Mesothelial cell of epicardium (in vitro differentiated cells): ENCODE measurements at regions not wholly inside any gene's neighbourhood (a gene's known extent, or its start where the extent isn't known, plus 50 kb on each side); places are given as distances from the start of the nearest gene placed in this dataset.

Experiments
- DNase-seq, 2 experiments: peaks; one replicate each; pipeline ENCODE4 v3.0.0; 2021; ENCODE audit warnings: low spot score in 2 of 2; ENCODE audit not compliant: unreplicated experiment in 2 of 2
- H3K27ac Mint-ChIP-seq: 2 replicates; pipeline ENCODE4 v1.8.0; 2021; ENCODE audit warnings: mixed read lengths
- H3K27me3 Mint-ChIP-seq: 2 replicates; pipeline ENCODE4 v1.8.0; 2021; ENCODE audit warnings: low read depth, mixed read lengths
- H3K36me3 Mint-ChIP-seq: 2 replicates; pipeline ENCODE4 v1.8.0; 2021; ENCODE audit warnings: mixed read lengths
- H3K4me1 Mint-ChIP-seq: 2 replicates; pipeline ENCODE4 v1.8.0; 2021; ENCODE audit warnings: mixed read lengths
- H3K4me3 Mint-ChIP-seq: 2 replicates; pipeline ENCODE4 v1.8.0; 2021; ENCODE audit warnings: mild to moderate bottlenecking, moderate library complexity, mixed read lengths
- H3K9me3 Mint-ChIP-seq: 2 replicates; pipeline ENCODE4 v1.8.0; 2021; ENCODE audit warnings: mixed read lengths
- TF ChIP-seq, protein P1 (sequence below): fragments of 200-600 bp; sonication (generic); IDR thresholded peaks from one replicate; pipeline ENCODE4 v1.5.0; 2021; ENCODE audit warnings: antibody characterized with exemption; ENCODE audit not compliant: unreplicated experiment

DNA sequence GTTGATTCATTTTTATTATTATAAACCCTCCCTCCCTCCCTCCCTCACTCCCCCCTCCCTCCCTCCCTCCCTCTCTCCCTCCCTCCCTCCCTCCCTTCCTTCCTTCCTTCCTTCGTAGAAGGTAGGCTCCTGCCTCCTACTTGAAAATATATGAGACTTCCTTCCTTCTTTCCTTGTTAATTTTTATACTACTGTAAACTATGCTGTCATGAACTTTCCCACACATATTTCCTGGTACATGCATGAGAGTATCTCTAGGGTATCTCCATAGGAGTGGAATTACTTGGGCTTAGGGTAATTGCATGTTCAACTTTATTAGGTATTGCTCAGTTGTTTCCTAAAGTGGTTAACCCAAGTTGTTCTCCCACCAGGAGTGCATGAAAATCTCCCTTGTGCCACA lies 330.6 kb downstream of the KCNRG start:
- DNase-seq = no peak
- no peak overlapping the region for H3K4me3 Mint-ChIP-seq
- no peak overlapping the region for H3K27ac Mint-ChIP-seq
- peaks cover 18% of the 10 kb centered on the region for H3K9me3 Mint-ChIP-seq
- H3K27me3 Mint-ChIP-seq = peaks cover 11% of the 10 kb centered on the region
- H3K36me3 Mint-ChIP-seq = no peaks in the 10 kb centered on the region
- H3K4me1 Mint-ChIP-seq = no peaks in the 10 kb centered on the region
- TF ChIP-seq, protein P1, sequence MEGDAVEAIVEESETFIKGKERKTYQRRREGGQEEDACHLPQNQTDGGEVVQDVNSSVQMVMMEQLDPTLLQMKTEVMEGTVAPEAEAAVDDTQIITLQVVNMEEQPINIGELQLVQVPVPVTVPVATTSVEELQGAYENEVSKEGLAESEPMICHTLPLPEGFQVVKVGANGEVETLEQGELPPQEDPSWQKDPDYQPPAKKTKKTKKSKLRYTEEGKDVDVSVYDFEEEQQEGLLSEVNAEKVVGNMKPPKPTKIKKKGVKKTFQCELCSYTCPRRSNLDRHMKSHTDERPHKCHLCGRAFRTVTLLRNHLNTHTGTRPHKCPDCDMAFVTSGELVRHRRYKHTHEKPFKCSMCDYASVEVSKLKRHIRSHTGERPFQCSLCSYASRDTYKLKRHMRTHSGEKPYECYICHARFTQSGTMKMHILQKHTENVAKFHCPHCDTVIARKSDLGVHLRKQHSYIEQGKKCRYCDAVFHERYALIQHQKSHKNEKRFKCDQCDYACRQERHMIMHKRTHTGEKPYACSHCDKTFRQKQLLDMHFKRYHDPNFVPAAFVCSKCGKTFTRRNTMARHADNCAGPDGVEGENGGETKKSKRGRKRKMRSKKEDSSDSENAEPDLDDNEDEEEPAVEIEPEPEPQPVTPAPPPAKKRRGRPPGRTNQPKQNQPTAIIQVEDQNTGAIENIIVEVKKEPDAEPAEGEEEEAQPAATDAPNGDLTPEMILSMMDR = no peak

DNA sequence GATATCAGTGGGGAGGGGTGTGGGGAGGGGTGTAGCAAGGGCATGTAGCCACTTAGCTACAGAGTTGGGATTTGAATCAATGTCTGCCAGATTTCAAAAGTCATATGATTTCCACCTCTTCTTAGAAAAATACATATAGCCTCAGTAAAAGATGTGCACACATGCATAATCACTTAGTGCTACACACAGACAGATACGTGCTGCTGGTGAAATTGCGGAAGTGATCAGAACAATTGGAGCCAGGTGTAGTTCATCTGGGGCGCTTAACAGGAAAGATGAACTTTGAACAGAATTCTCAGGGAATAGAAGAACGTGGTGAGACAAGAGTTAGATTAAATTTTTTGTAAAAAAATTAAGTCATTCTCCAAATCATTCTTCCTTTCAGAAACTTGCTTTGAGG lies 333.1 kb downstream of the KCNRG start:
- H3K9me3 Mint-ChIP-seq = peaks cover 8% of the 10 kb centered on the region
- TF ChIP-seq, protein P1 = no peak
- no peak overlapping the region for H3K27ac Mint-ChIP-seq
- peaks cover 11% of the 10 kb centered on the region for H3K27me3 Mint-ChIP-seq
- DNase-seq = no peak
- no peaks in the 10 kb centered on the region for H3K36me3 Mint-ChIP-seq
- no peak overlapping the region for H3K4me3 Mint-ChIP-seq
- peaks cover 7% of the 10 kb centered on the region for H3K4me1 Mint-ChIP-seq

DNA sequence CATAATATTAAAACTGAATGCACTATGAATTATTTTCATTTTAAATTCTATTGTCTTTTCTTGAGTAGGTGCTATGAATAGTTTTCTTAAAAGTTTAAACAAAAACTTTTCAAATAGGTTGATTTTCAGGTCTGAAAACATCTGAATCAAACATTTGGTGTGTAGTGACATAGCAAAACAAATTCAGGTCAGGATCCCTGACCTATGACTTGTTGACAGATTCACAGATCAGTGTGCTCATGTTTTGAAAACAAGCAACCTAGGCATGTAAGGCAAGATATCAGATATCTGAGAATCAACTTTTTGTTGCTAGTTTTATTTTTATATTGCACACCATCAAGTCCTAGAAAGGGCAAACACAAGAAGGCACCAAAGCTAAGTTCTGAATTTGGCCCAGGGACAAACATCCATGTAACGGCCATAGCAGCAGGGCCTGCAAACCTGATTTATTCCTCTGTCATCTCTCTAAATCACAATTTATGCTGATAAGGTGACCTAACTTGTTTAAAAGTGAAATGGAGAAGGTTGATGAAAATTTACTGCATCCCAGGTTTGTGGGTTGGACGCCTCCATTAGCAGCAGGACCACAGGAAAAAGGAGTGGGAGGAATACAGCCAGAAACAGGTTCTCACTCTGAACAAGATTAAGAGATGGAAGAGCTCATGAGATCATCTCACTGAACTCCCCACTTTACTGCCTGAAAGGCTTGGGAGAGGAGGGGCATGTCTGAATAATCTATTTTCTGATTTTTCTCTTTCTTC lies 337.7 kb downstream of the KCNRG start:
- TF ChIP-seq, protein P1 = no peak
- Mint-ChIP-seq H3K27me3 (peaks cover 5% of the 10 kb centered on the region), H3K9me3 (peaks cover 3% of the 10 kb centered on the region), H3K4me1 (peaks cover 41% of the 10 kb centered on the region), H3K27ac (peak overlapping the region; percentile 32), H3K4me3 (no peak overlapping the region), H3K36me3 (no peaks in the 10 kb centered on the region)
- DNase-seq = no peak

DNA sequence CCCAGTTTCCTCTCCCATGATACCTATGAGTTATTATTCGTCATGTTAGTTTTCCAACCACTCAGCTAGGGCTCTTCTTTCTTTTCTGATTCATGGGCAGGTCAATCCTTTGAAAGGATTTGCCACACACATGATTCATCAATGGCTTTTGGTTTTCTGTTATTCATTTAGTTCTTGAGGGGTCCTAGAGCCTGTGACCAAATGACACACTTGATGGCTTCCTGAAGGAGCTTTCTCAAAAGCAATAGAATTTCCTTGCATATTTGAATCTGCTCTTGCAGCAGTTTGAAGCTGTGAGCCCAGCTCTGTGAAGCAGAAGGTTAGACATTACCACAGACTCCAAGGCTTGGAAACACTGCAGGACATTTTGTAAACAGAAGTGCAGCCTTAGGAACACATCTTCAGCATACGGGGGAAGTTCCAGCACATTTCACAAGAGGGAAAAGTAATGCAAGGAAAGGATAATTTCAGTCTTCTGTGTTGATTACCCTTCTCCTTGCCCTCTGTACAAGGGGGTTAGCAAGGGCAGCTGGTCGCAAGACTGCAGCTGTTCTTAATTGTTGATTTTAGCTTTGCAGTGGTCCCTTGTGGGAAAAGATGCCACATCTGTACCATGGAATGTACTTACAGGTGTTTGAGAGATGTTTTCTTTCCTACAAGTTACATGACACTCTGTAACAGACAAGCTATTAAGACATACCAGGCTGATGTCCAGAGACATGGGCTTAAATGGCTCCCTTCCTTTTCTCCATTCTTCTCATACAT lies 338.6 kb downstream of the KCNRG start:
- TF ChIP-seq, protein P1 = no peak
- Mint-ChIP-seq H3K4me1 (peaks cover 50% of the 10 kb centered on the region), H3K27ac (peak overlapping the region; percentile 9), H3K4me3 (no peak overlapping the region), H3K36me3 (no peaks in the 10 kb centered on the region), H3K27me3 (peaks cover 1% of the 10 kb centered on the region), H3K9me3 (peaks cover 3% of the 10 kb centered on the region)
- no peak for DNase-seq

DNA sequence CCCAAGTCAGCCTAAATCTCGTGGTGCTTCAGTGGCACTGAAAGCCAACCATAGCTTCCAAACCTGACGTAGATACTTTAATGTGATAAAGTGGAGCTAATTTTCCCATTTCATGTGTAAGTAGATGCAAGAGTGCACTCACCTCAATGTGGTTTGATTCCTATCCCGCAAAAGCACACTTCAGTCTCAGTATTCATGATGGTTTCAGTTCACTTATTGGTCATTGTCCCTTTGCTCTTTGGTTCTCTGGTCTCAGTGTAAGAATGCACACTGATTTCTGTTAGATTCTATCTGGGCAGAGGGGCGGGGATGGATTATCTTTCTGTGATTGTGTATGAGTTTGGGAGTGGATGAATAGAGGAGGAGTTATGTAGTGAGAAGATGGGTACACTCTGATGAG lies 340.6 kb downstream of the KCNRG start:
- H3K27ac Mint-ChIP-seq = no peak overlapping the region
- no peaks in the 10 kb centered on the region for H3K36me3 Mint-ChIP-seq
- peaks cover 52% of the 10 kb centered on the region for H3K4me1 Mint-ChIP-seq
- DNase-seq = no peak
- no peaks in the 10 kb centered on the region for H3K27me3 Mint-ChIP-seq
- TF ChIP-seq, protein P1 = no peak
- peaks cover under 1% of the 10 kb centered on the region for H3K9me3 Mint-ChIP-seq
- H3K4me3 Mint-ChIP-seq = no peak overlapping the region
